Sigmoid colon (tissue), 6 donors: ENCODE measurements at regions not wholly inside any gene's neighbourhood (a gene's known extent, or its start where the extent isn't known, plus 50 kb on each side); places are given as distances from the start of the nearest gene placed in this dataset.

ENCODE experiments used
- DNase-seq: peaks from one replicate; pipeline ENCODE4 v3.0.0-alpha.2; 2019
- H3K27ac ChIP-seq, 4 donors: fragments of 200-600 bp; sonication (generic); one replicate each; pipeline ENCODE4 v1.5.1; 2016 to 2019; ENCODE audit warnings: mild to moderate bottlenecking in 1 of 4
- H3K27me3 ChIP-seq, 3 donors: fragments of 200-600 bp; sonication (generic); one replicate each; pipeline ENCODE4 v1.5.1; 2019; ENCODE audit warnings: mild to moderate bottlenecking in 1 of 3
- H3K36me3 ChIP-seq, 4 donors: fragments of 200-600 bp; sonication (generic); one replicate each; pipeline ENCODE4 v1.5.1; 2016 to 2019
- H3K4me1 ChIP-seq, 4 donors: fragments of 200-600 bp; sonication (generic); one replicate each; pipeline ENCODE4 v1.5.1; 2017 to 2019
- H3K4me3 ChIP-seq, 4 donors: fragments of 200-600 bp; sonication (generic); one replicate each; pipeline ENCODE4 v1.5.1; 2017 to 2019; ENCODE audit warnings: mild to moderate bottlenecking in 2 of 4, moderate library complexity in 1 of 4
- H3K9me3 ChIP-seq, 4 donors: fragments of 200-600 bp in 3 of 4; sonication (generic) in 3 of 4; one replicate each; pipeline versions ENCODE4 v1.5.1 to v1.6.1; 2013 to 2019
- CTCF ChIP-seq, 4 experiments: fragments of 450-650 bp in 3 of 4; fragments of 200-600 bp in 1 of 4; IDR thresholded peaks; one replicate each; pipeline ENCODE4 v1.5.1; 2016 to 2019; ENCODE audit warnings: antibody characterized with exemption in 4 of 4, mild to moderate bottlenecking in 3 of 4, moderate library complexity in 2 of 4
- EP300 ChIP-seq, 4 donors: sonication (generic); formaldehyde crosslinking; IDR thresholded peaks; one replicate each; pipeline ENCODE4 v1.6.1; 2017; ENCODE audit warnings: antibody characterized with exemption in 4 of 4
- POLR2A ChIP-seq, 2 donors: fragments of 450-650 bp; IDR thresholded peaks; one replicate each; pipeline ENCODE4 v1.6.1; 2016; ENCODE audit warnings: antibody characterized with exemption in 2 of 2, mild to moderate bottlenecking in 2 of 2, moderate library complexity in 2 of 2
- POLR2AphosphoS5 ChIP-seq, 4 donors: sonication (generic); formaldehyde crosslinking; IDR thresholded peaks; one replicate each; pipeline ENCODE4 v1.6.1; 2017; ENCODE audit warnings: antibody characterized with exemption in 4 of 4
- WGBS, 2 donors: extraction: QIAGEN DNeasy Blood & Tissue Kit; methylation state at CpG; one replicate each; pipeline ENCODE4 v1.1.7; 2013; 5-methylcytosine and 5-hydroxymethylcytosine counted together
- intact Hi-C: fragments of 100-400 bp; cut with DNase I; formaldehyde crosslinking; loops from one replicate; pipeline ENCODE4 v1.15.1; 2023
- donor health status: healthy with polysubstance abuse.
- donor health status: healthy.

- Histone ChIP-seq H3K4me3 (no peak overlapping the region), H3K4me1 (no peaks in the 10 kb centered on the region), H3K27me3 (no peaks in the 10 kb centered on the region), H3K27ac (no peak overlapping the region), H3K36me3 (no peaks in the 10 kb centered on the region), H3K9me3 (peaks cover 0 to 3% (median under 1%) of the 10 kb centered on the region in 4 donors)
- intact Hi-C loops = no loop called here
- DNase-seq = no peak
- WGBS, 2 donors = 96 to 98% methylated on average over 6 of the region's 6 CpGs
- TF ChIP-seq POLR2AphosphoS5 (IDR thresholded peaks at IDR 0.05) = no peak
- TF ChIP-seq EP300 (IDR thresholded peaks at IDR 0.05) = no peak
- no peak for TF ChIP-seq CTCF (IDR thresholded peaks at IDR 0.05)
- no peak for TF ChIP-seq POLR2A (IDR thresholded peaks at IDR 0.05)
Observed at GRCh38 chr2:152238016-152238415, 62.5 kb upstream of the STAM2 start.

DNA sequence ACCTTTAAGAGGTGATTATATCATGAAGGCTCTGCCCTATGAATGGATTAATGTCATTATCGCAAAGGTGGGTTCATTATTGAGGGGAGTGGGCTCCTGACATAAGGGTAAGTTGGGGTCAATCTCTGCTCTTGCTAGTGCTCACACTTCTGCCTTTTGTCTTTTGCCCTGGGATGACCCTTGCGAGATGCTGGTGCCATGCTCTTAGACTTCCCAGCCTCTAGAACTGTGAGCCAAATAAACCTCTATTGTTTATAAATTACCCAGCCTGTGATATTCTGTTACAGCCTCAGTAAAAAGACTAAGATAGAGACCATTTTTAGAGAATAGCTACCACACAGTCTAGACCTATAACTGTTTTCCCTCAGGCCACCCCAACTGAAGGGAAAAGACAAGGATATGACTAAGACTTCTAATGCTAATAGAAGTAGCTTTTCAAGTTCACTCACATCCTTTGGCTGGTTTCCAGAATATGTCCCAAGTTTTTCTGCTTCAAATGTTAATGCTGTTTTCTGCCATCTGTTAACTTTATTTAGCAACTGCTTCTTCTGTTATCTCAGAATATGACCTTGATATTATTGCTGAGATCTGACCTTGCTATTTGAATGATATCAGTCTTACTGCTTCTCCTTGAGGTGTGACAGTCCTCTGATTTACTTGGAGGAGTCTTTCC, 65.1 kb upstream of the STAM2 start:
- H3K27me3 ChIP-seq = no peaks in the 10 kb centered on the region
- no peaks in the 10 kb centered on the region for H3K36me3 ChIP-seq
- H3K4me1 ChIP-seq = no peaks in the 10 kb centered on the region
- intact Hi-C loops = no loop called here
- DNase-seq = no peak
- WGBS, 2 donors = 48 to 50% methylated on average over 2 of the region's 2 CpGs
- H3K27ac ChIP-seq = no peak overlapping the region
- TF ChIP-seq CTCF (IDR thresholded peaks at IDR 0.05) = no peak
- no peak for TF ChIP-seq POLR2A (IDR thresholded peaks at IDR 0.05)
- TF ChIP-seq EP300 (IDR thresholded peaks at IDR 0.05) = no peak
- no peak for TF ChIP-seq POLR2AphosphoS5 (IDR thresholded peaks at IDR 0.05)
- no peak overlapping the region for H3K4me3 ChIP-seq
- peaks cover 0 to 3% (median under 1%) of the 10 kb centered on the region in 4 donors for H3K9me3 ChIP-seq

DNA sequence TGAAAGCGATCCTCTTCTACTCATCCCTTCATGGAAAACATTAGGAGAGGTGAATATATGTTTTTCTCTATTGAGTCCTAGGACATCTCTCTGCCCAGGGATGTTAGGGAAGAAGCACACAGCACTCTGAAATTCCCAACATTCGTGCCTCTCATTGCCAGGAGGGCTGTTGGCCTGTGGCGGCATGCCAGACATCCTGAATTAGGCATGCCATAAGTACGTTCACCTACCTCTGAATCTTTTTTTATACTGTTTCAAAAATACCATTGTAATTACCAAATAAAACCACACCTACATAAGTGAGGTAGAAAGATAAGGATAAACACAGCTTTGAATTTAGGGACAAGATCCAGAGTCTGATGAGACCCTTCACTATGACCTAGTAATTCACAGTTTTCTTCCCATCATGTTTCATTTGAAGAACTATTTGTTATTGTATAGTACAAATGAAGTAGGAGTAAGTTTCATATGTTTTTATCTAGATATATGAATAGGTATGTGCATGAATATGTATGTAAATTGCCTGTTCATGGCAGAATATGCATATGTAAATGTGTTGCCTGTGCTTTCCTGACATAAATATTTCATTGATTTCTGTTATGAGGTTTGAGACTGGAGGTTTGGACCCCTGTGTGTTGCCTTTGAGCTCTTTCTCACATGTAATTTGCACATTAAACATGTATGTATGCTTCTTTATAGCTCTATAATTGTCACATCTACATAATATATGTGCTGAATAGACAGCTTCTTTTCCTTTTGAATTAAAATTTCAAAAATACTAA, 66.6 kb upstream of the STAM2 start:
- intact Hi-C loops = no loop called here
- Histone ChIP-seq H3K27me3 (no peaks in the 10 kb centered on the region), H3K4me1 (no peaks in the 10 kb centered on the region), H3K27ac (no peak overlapping the region), H3K36me3 (no peaks in the 10 kb centered on the region), H3K4me3 (no peak overlapping the region), H3K9me3 (peaks cover 0 to 3% (median under 1%) of the 10 kb centered on the region in 4 donors)
- DNase-seq = no peak
- 57 to 81% methylated on average over 4 of the region's 4 CpGs for WGBS, 2 donors
- TF ChIP-seq EP300 (IDR thresholded peaks at IDR 0.05) (no peak), POLR2AphosphoS5 (IDR thresholded peaks at IDR 0.05) (no peak), POLR2A (IDR thresholded peaks at IDR 0.05) (no peak), CTCF (IDR thresholded peaks at IDR 0.05) (no peak)

DNA sequence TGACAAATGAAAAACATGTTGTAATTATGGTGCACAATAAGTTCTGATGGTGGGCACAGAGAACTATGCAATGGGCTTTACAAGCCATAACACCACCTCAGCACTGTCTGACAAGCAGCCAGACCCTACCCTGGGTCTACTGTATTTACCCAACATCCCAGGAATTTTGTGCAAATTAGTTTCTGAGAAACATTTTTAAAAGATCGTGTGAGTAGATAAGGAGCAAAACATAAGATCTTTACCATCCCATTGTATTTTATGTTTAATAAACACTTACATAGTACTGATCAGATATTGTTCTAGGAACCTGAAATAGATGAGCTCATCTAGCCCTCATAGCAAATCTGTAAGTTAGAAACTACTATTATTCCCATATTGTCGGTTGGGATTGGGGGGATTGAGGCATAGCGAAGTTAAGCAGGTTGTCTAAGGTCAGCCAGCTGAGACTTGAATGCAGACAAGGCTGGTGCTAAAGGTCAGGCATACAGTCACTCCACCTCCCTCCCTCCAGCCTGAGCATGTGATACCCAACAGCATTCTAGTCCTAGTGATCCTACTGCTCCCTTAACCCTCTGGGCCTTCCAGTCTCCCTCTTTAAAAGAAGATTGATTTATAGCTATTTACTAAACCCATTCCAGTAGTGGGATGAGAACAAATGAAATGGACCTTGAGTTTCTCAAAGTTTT, 67.4 kb upstream of the STAM2 start:
- TF ChIP-seq EP300 (IDR thresholded peaks at IDR 0.05) (no peak), POLR2AphosphoS5 (IDR thresholded peaks at IDR 0.05) (no peak), CTCF (IDR thresholded peaks at IDR 0.05) (no peak), POLR2A (IDR thresholded peaks at IDR 0.05) (no peak)
- no peak for DNase-seq
- Histone ChIP-seq H3K27me3 (no peaks in the 10 kb centered on the region), H3K27ac (no peak overlapping the region), H3K9me3 (peaks cover 0 to 3% (median under 1%) of the 10 kb centered on the region in 4 donors), H3K4me1 (no peaks in the 10 kb centered on the region), H3K36me3 (no peaks in the 10 kb centered on the region), H3K4me3 (no peak overlapping the region)
- WGBS, 2 donors = 59 to 87% methylated on average over 3 of the region's 3 CpGs
- intact Hi-C loops = no loop called here
